NCI-H1694 treated with DMSO at 0.1 percent for 48 hours (cell line): ENCODE measurements at regions not wholly inside any gene's neighbourhood (a gene's known extent, or its start where the extent isn't known, plus 50 kb on each side); places are given as distances from the start of the nearest gene placed in this dataset.
"Not testable (repeated sequence)": the region's sequence is repeated elsewhere in the genome, so short reads cannot be mapped to it uniquely, and the experiment has no call there.

Source experiments
- DNase-seq: peaks from one replicate; lab custom pipeline; 2025; lab: John Stamatoyannopoulos, UW

DNA sequence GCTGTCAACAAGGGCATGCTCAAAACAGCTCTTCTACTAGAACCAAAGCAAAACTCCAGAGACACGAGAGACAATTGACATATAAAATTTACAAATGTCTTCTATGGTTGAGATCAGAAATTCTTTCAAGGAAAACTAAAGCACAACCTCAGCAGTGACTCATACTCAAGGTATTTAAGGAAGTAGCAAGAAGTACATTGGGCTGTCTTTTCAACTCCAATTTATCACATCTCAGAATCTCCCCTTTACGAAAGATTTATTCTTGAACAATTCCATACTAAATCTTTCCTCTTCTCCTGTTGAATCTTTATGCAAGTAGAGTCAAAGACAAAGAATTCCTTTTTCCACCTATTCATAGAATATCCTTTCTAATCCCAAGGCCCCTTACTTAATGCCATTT is 324.0 kb downstream of the IRS1 start:
- no peak for DNase-seq

DNA sequence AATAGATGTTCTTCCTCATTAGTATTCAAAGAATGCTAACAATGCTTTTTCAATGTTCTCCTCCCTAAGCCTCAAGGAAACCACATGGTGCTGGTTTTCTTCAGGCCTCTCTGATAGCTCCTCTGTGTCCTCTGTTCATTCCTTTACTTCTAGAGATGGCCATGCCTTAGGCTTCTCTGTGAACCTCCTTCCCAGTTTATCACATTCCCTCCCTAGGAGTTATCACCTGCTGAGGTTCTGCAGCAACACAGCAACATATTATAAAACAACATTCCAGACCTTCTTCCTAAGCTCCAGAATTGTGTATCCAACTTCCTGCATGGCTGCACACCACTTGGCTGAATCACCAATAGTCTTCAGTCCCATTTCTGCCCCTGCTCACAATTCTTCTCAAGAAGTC is 325.5 kb downstream of the IRS1 start:
- no peak for DNase-seq

DNA sequence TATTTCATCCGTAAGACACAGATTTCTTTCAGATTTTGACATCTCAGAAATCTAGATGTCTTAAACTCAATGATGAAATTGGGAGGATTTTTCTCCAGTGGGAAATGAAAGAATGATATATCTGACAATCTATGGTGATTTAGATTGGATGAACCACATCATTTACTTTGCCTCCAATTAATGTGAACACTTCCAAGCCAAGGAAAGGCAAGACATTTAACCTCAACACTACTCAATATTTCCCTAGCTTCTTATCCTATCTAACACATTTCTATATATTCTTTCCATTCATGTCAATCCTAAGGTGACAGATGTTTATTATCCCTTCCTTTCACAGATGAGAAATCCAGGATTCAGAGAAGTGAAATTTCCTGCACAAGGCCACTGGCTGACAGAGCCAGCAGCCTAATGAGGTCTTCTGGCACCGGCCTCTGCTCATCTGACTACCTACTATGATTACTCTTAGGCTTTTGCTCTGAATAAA is 327.6 kb downstream of the IRS1 start:
- DNase-seq, result no peak

DNA sequence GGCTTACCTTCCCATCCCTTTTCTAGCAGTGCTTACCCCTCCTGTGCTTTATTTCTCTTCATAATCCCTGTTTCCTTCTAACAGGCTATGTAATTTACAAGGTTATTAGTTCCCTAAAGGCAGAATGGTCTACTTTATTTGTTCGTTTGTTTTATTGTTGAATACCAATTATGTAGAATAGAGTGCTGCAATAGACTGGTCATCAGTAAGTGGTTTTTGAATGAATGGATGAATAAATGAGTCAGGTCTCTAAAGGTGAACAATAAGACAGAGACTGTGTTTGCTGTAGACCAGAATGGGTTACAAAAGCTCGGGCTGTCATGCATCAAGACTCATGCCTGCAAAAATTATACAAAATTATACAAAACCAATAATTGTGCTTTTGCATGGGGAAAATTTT is 332.0 kb downstream of the IRS1 start:
- no peak for DNase-seq

DNA sequence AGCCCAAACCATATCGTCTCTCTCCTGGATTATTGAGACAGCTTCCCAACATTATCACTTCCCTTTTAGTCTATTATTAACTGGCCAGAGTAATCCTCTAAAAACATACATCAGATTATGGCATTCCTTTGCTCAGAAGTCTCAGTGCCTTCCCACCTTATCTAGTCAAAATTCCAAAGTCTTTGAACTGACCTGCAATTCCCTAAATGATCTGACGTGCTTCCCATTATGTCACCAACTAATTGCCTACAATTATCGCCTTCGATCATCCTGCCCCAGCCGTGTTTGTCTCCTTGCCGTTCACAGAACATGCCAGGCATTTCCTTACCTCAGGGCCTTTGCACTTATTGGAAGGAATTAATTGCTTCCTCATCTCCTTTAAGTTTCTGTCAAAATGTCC is 332.4 kb downstream of the IRS1 start:
- DNase-seq, result no peak

DNA sequence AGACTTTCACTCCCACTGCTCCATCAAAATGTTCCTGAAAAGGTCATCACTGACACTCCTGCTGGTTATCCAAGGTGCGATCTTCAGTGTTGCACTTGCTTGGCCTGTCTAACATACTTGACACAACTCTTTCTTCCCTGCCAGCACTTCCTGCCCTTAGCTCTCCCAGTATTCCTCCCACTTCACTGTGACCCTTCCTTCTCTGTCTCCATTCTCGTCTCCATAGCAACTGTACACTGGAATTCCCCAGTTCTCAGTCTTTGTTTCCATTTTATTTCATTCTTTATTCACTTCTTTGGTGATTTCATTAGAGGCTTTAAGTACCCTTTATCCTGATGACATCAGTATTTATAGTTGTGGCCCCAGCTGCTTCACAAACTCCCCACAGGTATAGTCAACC is 333.0 kb downstream of the IRS1 start:
- DNase-seq, result no peak

DNA sequence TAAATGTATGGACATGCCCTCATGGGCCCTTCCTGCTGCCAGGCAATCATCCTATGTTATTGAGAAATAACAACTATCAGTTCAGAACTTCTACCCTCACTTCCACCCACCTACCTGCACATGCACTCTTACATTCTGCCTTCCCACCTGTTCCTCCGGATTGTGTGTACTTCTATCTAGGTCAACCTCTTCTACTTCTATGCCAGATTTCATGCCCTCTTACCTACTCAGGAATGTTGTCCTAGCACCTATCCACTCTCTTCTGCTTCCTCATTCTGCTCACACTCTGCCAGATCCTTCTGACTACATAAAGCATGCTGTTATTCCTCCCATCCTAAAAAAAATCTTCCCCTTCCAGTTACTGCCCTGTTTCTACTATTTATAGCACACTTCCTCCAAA is 333.5 kb downstream of the IRS1 start:
- DNase-seq, result no peak

DNA sequence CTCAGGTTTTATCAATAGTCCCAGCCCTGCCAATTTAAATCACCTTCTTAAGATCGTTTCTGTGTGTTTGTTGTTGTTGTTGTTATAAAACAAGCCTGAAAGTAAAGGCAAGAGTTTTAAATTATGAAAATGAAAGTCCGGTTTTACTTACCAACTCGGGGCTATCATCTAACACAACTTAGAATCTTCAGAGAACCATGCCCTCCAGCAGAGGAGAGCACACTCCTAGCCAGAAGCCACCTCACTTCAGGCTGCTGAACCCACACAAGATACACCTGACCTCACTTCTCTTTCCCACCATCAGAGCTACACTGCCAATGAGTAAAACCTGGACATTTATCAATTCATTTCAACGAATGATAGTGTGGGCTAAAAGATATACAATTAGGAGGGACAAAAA is 335.2 kb downstream of the IRS1 start:
- DNase-seq, result no peak

DNA sequence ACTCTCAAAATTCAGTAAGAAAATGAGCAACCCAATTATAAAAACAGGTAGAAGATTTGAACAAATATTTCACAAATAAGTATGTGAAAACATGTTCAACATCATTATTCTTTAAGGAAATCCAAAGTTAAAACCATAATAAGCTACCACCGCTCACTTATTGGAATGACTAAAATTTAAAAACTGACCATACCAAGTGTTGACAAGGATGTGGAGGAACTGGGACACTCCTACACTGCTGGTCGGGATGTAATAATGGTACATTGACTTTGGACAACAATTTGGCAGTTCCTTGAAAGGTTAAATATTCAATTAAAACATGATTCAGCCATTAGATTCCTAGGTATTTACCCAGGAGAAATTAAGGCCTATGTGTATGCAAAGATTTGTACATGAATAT is 336.5 kb downstream of the IRS1 start:
- DNase-seq, result no peak

DNA sequence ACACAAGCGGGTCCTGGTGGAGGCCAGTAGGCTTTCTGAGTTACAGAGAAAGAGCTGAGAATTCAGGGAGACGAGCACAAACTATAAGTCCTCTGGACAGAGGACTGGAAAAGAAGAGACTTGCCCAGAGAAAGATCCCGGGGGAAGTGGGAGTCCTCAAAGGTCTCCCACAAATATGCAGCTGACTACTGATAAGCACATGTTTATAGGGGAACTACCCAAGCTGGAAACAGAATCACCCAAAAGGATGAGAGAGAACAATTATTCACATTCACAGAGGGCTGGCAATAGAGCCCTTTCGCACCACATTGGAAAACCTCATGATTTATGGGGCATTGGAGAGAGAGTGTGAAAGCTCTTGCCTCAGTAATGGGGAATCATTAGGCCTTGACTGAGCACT is 337.6 kb downstream of the IRS1 start:
- no peak for DNase-seq

DNA sequence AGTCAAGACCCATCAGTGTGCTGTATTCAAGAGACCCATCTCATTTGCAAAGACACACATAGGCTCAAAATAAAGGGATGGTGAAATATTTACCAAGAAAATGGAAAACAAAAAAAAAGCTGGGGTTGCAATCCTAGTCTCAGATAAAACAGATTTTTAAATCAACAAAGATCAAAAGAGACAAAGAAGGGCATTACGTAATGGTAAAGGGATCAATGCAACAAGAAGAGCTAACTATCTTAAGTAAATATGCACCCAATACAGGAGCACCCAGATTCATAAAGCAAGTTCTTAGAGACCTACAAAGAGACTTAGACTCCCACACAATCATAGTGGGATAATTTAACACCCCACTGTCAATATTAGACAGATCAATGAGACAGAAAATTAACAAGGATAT is 343.5 kb downstream of the IRS1 start:
- DNase-seq, result not testable (repeated sequence)

DNA sequence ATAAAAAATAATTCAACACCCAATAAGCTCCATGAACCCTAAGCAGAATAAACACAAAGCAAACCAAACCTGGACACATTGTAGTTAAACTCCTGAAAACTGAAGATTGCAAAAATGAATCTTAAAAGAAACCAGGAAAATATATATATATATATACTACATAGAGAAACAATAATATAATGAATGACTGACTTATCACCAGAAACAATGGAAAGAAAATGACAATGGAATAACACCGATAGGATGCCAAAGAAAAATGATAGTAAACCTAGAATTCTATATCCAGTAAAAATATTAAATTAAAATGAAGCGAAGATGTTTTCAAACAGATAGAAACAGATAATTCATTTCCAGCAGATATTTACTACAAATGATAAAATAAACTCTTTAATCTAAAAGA is 346.9 kb downstream of the IRS1 start:
- DNase-seq, result no peak

DNA sequence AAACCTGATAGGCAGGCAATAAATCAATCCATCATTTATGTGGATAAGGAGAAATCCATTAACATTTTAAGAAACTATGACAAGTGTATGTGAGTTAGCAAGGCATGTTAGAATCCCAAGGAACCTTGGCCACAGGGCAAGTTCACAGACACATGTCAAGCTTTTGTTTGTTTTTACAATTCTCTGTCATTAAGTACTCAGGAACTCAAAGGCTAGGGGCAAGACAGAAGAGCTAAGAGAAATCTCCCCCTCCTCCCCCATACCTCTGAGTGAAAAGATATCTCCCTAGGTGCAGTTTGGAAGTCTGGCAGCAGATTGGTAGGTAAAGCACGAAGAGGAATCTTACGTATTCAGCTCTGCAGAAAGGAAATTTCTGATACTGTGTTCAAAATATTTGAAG is 348.1 kb downstream of the IRS1 start:
- no peak for DNase-seq

DNA sequence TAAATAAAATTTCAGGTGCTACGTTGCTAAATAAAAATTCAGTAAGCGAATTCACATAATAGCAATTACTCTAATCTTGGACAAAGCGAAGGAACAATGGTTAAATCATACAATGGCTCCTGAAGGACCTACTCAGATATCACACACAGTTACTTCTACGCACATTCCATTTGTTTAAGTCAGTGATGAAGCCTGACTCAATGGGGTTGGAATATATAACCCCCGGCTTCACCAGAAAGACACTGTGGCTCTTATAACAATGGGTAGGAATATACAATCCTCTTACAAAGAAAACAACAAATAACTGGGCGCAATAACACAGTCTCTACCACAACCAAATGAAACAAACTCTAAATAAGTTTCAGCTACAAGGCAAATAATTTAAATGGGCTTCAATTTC is 349.5 kb downstream of the IRS1 start:
- DNase-seq, result no peak

DNA sequence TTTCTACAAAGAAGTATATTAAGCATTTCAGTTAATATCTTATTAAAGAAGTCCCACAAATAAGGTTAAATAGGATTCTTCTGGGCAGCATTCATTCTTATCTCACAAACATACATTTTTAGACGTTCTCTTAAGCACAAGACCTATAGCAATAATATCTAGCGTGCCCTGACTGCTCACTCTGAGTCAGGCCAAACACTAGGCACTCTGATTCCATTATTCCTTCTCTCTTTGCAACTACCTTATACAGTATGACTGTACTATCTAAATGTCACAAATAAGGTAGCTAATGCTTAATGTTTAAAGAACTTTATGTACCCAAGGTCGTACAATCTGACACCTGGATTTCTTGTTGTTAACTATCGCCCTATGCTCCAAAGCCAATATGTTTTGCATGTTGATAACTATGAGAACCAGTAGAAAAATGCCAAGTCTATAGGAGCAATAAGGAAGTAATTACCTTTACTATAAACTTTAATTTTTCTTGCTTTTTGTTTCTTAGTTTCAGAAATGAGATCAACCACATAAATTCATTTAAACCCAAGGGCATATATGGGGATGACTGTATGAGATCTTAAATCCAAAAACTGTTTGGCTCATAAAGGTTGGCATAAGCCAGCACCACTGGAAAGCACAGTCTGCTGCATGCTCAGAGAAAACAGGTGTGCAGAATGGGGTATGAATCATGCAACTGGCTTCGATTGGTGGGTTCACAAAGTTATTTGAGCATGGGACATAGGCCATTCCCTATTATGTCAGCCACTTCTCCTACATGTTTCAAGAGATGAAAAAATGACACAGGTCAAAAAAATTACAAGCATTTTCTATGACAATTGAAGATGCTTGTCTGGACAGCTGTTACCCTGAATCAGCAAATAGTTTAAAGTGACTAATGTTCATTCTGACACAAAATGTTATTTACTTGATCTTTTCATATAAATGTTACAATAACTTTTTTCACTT is 352.0 kb downstream of the IRS1 start:
- no peak for DNase-seq

DNA sequence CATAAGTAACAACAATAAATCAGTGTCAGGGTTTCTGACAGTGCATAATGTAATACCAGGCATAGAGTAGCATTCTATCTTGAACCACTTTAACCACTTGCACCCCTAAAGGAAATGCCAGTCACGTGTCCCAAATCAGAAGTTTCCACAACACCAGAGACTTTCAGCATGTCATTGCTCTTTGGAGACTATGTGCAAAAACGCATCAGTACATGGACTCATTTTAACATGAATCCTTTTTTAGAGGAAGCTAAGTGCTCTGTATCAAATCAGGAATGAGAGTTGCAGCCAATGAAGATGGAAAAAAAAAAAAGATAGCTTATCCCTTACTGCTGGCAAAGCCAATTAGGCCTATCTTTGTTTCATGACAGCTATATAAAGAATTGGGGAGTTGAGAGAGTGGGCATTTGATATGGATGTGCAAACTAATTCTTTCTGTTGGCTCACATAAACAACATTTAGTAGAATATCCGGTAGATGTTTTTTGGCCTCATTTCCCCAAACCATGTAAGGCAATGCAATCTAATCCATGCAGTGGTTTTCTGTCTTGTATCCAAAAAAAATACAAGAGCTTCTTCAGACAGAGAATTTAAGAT is 353.1 kb downstream of the IRS1 start:
- no peak for DNase-seq

DNA sequence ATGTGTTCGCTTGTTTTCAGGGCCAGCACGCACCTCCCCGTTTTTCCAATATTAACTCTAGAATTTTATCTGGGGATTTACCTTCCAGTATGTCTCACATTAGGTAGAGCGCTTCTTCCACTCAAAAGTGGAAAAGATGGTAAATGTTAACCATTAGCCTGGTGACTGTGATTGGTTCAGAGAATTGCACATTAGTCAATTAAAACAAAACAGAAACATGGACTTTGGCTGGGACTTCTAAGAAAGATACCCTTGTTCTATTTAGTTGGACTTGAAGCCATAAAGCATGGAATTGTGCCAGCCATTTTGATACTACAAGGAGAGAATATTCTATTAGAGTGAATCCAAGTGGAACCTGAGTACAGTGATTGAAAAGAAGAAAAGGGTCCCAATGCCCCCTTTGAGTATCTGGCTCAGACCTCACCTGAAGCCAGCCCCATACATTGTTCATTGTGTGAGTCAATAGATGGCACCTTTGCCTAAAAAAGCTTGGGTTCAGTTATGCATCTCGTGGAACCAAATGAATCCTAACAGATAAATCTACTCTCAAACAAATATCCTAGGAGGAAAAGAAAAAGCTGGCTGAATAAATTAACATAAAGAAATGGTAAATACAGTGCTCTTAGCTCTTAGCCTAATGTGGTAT is 354.3 kb downstream of the IRS1 start:
- no peak for DNase-seq

DNA sequence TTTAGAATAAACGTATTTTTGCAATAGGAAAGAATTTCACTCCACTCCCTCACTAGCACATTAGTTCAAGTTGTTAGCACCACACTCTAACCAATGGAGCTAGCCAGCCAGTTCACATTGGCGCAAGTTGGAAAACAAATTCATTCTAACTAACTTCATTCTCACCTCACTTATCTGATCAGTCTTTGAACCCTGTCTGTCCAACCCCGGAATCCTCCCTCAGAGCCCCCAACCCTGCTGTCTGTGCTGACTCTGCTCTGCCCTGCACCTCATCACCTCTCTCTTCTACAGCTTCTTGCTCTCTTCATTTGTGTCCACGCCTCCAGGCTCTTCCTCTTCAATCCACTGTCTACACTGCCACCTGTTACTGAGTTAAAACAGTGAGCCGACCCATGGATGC is 356.5 kb downstream of the IRS1 start:
- no peak for DNase-seq

DNA sequence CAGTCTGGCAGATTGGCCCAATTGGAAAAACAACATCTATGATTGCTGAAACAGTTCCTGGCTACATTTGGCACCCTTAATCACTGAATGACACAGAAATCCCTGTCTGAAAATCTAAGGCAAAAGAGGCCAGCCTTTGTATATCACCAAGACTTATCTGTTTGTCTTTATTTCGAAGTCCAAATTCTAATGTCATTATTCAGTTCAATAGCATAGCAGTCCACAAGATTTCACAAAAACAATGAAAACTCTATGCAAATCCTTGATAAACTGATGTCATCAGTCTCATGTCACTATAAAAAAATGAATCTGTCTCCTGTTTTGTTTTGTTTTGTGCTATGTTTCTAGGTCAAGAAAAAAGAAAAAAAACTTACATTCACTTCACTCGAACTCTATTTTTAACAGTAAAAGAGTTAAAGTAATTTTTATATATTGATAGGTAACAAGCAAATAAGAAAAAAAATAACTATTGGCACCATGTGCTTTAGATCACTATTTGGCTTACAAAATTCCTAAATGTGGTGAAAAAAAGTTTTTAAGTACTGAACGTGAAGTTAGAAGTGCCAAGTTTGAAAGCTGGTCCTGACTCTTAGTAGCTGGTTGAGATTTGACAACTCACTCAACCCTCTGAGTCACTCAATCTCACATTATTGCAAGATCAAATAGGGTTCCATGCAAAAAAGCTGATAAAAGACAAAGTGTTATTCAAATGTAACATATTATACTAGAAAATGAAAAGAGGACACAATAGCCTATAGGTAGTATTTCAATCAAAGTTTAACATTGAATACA is 359.3 kb downstream of the IRS1 start:
- DNase-seq, result no peak

DNA sequence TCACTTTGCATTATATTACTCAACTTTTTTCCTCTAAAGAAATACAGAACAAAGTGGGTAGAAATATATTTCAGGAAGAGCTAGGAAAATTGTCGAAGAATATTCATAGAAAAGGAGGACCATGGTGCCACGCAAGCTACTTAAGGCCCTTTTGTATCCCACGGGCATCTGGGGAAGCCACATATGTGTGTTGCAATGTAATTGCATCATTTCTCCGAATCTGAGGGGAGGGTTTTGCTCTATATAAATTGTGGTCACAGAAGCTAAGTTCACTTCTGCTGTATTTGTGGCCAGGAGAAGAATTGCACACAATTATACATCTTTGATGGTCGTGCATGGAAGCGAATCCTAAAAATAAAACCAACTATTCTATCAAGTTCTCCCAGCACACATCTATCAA is 360.3 kb downstream of the IRS1 start:
- no peak for DNase-seq

DNA sequence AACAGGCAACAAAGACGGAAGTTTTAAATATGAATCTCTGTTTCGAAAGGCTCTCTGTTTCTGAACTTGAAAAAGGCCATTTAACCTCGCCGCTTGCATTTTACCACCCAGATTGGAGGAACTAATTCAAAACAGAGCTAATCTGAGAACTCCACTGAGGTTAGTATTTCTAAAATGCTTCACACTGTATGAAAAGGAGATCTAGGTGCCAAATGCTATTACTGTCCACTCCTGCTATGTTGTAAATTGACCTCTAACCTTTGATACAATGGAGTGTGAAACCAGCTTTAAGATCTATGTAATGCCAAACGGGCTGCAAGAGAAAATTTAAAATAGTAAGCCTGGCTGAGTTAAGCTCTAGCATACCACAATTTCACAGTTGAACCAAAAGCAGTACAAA is 364.5 kb downstream of the IRS1 start:
- DNase-seq, result no peak

DNA sequence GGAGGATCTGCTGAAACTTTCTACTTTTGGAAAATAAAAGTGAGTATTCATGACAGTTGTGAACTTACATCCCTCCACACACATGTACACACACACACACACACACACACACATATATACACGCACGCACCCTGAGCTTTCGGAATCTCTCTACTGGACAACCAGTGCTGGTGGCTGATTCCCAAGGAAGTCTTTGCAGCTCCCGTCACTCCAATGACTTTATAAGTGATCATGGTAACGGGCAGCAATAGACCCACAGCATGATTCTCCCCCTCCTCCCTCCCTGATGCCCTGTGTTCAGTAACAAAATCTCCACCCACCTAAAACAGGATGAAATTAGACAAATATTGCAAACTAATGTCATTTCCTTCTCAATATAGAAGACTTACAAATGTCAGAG is 364.9 kb downstream of the IRS1 start:
- DNase-seq, result no peak
